ENCODE measurements at regions not wholly inside any gene's neighbourhood (a gene's known extent, or its start where the extent isn't known, plus 50 kb on each side); places are given as distances from the start of the nearest gene placed in this dataset.
"Not testable (repeated sequence)": the region's sequence is repeated elsewhere in the genome, so short reads cannot be mapped to it uniquely, and the experiment has no call there.

DNA sequence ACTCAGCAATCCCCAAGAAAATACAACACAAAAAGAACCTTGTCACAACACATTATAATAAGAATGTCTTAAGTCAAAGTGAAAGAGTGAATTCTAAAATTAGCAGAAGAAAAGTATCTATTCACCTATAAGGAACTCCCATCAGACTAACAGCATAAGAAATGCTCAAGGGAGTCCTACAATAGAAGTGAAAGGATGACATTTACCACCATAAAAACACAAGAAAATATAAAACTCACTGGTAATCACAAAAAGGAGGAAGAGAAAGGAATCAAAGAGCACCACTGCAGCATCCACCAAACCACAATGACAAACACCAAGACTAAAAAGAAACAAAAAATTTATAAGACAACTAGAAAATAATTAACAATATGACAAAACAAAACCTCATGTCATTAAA lies 257.0 kb upstream of the AGTR2 start:
- DNase-seq (ENCODE audit: low spot score) = no peak
- H3K27ac ChIP-seq = no peak overlapping the region
- TF ChIP-seq, protein P1, sequence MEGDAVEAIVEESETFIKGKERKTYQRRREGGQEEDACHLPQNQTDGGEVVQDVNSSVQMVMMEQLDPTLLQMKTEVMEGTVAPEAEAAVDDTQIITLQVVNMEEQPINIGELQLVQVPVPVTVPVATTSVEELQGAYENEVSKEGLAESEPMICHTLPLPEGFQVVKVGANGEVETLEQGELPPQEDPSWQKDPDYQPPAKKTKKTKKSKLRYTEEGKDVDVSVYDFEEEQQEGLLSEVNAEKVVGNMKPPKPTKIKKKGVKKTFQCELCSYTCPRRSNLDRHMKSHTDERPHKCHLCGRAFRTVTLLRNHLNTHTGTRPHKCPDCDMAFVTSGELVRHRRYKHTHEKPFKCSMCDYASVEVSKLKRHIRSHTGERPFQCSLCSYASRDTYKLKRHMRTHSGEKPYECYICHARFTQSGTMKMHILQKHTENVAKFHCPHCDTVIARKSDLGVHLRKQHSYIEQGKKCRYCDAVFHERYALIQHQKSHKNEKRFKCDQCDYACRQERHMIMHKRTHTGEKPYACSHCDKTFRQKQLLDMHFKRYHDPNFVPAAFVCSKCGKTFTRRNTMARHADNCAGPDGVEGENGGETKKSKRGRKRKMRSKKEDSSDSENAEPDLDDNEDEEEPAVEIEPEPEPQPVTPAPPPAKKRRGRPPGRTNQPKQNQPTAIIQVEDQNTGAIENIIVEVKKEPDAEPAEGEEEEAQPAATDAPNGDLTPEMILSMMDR (conservative IDR thresholded peaks at IDR 0.05; ENCODE audit: low read depth) = no peak
- POLR2A ChIA-PET (ENCODE audit: low non-redundant PET) = no interaction called here
- CTCF ChIA-PET = no interaction called here

DNA sequence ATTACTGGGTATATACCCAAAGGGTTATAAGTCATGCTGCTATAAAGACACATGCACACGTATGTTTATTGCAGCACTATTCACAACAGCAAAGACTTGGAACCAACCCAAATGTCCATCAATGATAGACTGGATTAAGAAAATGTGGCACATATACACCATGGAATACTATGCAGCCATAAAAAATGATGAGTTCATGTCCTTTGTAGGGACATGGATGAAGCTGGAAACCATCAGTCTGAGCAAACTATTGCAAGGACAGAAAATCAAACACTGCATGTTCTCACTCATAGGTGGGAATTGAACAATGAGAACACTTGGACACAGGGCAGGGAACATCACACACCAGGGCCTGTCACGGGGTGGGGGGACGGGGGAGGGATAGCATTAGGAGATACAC lies 254.9 kb upstream of the AGTR2 start:
- DNase-seq (ENCODE audit: low spot score); CTCF ChIA-PET; H3K27ac ChIP-seq; POLR2A ChIA-PET (ENCODE audit: low non-redundant PET): not testable (repeated sequence)

DNA sequence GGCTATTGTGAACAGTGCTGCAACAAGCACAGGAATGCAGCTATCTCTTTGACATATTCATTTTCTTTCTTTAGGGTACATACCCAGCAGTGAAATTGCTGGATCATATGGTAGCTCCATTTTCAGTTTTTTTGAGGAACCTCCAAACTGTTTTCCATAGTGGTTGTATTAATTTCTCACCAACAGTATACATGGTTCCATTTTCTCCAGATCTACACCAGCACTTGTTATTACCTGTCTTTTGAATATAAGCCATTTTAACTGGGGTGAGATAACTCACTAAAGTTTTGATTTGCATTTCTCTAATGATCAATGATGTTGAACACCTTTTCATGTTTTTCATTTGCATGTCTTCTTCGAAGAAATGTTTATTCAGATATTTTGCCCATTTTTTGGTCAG lies 241.1 kb upstream of the AGTR2 start:
- TF ChIP-seq, protein P1 (conservative IDR thresholded peaks at IDR 0.05; ENCODE audit: low read depth) = no peak
- H3K27ac ChIP-seq = no peak overlapping the region
- CTCF ChIA-PET = interaction anchor here (0.6 kb wide), 2 partner anchors 22 to 913 kb away, joined by 3 read pairs; no protein-coding TSS in a partner anchor
- no peak for DNase-seq (ENCODE audit: low spot score)
- POLR2A ChIA-PET (ENCODE audit: low non-redundant PET) = no interaction called here

DNA sequence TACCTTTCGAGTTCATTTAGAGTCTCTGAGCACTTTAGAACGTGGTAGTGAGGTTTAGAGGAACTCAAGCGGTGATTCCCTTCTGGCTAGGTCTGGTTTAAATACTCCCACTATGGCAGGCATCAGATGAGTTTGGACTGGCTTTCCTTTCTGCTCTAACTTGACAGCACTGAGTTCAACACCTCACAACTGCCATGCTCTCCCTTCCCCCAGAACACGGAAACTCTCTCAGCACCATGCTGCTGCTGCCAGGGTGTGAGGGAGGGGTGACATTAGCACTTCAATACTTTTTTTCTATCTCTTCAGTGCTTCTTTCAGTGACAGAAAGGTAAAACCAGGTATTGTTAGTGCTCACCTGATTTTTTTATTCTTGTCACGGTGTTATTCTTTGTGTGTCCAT lies 234.5 kb upstream of the AGTR2 start:
- ChIA-PET POLR2A (ENCODE audit: low non-redundant PET) (no interaction called here), CTCF (no interaction called here)
- TF ChIP-seq, protein P1 (conservative IDR thresholded peaks at IDR 0.05; ENCODE audit: low read depth) = no peak
- H3K27ac ChIP-seq = no peak overlapping the region
- no peak for DNase-seq (ENCODE audit: low spot score)

DNA sequence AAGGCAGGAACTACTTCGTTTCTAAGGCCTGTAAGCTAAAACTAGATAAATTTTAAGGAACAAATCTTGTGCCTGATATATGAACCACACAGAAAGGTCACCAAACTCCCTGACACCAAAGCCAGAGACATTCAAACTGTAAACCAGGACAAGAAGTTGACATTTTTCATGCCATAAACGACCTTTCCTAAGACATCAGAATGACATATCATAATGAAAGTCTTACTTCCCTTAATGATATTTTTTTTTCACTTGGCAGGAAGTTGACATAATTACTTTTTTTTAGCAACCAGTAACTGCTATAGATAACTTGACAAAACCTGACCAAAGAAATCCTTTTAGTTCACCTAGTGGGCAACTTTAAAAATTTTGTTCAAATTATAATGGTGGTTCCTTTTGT lies 231.5 kb upstream of the AGTR2 start:
- H3K27ac ChIP-seq = no peak overlapping the region
- TF ChIP-seq, protein P1 (conservative IDR thresholded peaks at IDR 0.05; ENCODE audit: low read depth) = no peak
- POLR2A ChIA-PET (ENCODE audit: low non-redundant PET) = no interaction called here
- DNase-seq (ENCODE audit: low spot score) = no peak
- CTCF ChIA-PET = no interaction called here

DNA sequence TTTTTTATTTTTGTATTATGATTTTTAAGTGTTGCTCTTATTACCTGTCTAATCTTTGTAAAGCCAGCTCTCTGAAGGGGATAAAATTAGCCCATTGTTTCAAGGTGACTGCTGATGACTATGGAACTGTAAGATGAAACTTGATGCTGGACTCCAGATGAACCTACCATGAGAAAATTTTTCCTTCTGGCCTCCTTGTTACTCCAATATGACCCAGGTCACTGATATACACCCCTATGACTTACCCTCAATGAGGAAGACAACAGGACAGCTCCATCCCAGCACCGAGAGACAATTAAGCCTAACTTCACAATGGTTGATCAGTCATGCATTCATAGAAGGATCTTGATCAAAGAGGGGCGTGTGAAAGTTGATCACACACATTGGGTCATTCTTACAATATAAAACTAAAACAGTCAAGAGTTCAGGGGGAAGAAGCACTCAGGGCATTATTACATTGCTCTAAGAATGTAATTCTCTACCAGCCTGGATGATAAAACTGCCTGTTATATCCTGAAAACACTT lies 230.8 kb upstream of the AGTR2 start:
- CTCF ChIA-PET = no interaction called here
- TF ChIP-seq, protein P1 (conservative IDR thresholded peaks at IDR 0.05; ENCODE audit: low read depth) = no peak
- DNase-seq (ENCODE audit: low spot score) = no peak
- H3K27ac ChIP-seq = no peak overlapping the region
- POLR2A ChIA-PET (ENCODE audit: low non-redundant PET) = no interaction called here

DNA sequence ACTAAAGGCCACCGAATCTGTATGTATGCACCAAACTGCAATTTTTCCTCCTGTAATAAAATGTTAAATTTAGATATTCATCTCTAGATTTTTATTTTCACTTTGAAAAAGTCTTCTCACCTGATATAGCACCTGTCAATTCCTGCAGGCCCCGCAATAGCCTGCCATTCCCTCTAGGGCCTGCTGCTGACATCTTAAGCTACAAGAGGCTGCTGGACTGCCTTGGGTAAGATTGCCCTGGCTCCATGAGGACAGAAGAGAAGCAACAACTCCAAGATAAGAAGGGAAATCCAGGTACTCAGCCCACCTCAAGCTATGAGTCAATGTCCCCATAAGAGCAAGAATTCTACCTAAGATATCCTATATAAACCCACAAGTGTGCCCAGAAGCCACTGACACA lies 230.2 kb upstream of the AGTR2 start:
- TF ChIP-seq, protein P1 (conservative IDR thresholded peaks at IDR 0.05; ENCODE audit: low read depth) = no peak
- ChIA-PET CTCF (no interaction called here), POLR2A (ENCODE audit: low non-redundant PET) (no interaction called here)
- DNase-seq (ENCODE audit: low spot score) = no peak
- no peak overlapping the region for H3K27ac ChIP-seq
